Endothelial cell (in vitro differentiated cells): ENCODE measurements at regions not wholly inside any gene's neighbourhood (a gene's known extent, or its start where the extent isn't known, plus 50 kb on each side); places are given as distances from the start of the nearest gene placed in this dataset.
A peak's percentile ranks its signal among the peaks of the same experiment; 100 is the strongest.

ENCODE experiments used
- DNase-seq: peaks from one replicate; pipeline ENCODE4 v3.0.0; 2021; ENCODE audit warnings: low spot score
- H3K27ac Mint-ChIP-seq: one replicate; pipeline ENCODE4 v1.8.0; 2021; ENCODE audit warnings: mixed read lengths, inconsistent platforms; ENCODE audit not compliant: unreplicated experiment
- H3K27me3 Mint-ChIP-seq: one replicate; pipeline ENCODE4 v1.8.0; 2021; ENCODE audit warnings: mild to moderate bottlenecking, moderate library complexity, mixed read lengths, inconsistent platforms; ENCODE audit not compliant: unreplicated experiment
- H3K36me3 Mint-ChIP-seq: one replicate; pipeline ENCODE4 v1.8.0; 2021; ENCODE audit warnings: mild to moderate bottlenecking, low read depth, mixed read lengths, inconsistent platforms; ENCODE audit not compliant: unreplicated experiment
- H3K4me1 Mint-ChIP-seq: one replicate; pipeline ENCODE4 v1.8.0; 2021; ENCODE audit warnings: mild to moderate bottlenecking, mixed read lengths, inconsistent platforms; ENCODE audit not compliant: unreplicated experiment
- H3K4me3 Mint-ChIP-seq: one replicate; pipeline ENCODE4 v1.8.0; 2021; ENCODE audit warnings: mild to moderate bottlenecking, mixed read lengths, inconsistent platforms; ENCODE audit not compliant: unreplicated experiment
- H3K9me3 Mint-ChIP-seq: one replicate; pipeline ENCODE4 v1.8.0; 2021; ENCODE audit warnings: mixed read lengths, inconsistent platforms; ENCODE audit not compliant: unreplicated experiment
- TF ChIP-seq, protein P1 (sequence below): fragments of 200-600 bp; sonication (generic); IDR thresholded peaks from one replicate; pipeline ENCODE4 v1.5.0; 2021; ENCODE audit warnings: antibody characterized with exemption; ENCODE audit not compliant: unreplicated experiment

DNA sequence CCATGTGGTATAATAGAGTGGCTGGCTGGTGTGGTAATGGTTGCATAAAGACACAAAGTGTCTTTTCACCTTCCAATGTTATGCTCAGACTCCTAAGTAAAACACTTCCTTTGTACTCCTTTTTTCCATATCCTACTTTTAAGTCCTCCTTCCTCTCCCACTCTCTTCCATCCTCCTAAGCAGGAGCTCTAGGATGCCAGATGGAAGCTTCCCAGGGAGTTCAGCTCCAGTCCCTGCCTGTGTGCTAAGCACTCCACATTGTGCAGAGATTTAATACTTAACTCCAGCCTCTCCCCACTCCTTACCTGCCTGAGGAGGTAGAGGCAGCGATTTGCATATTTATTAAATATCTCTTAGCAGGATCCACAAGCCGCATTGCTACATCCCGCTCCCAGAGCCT is 60.5 kb upstream of the IGSF21 start:
- H3K9me3 Mint-ChIP-seq: peaks cover 4% of the 10 kb centered on the region
- no peak overlapping the region for H3K27ac Mint-ChIP-seq
- peaks cover 6% of the 10 kb centered on the region for H3K27me3 Mint-ChIP-seq
- peaks cover 5% of the 10 kb centered on the region for H3K36me3 Mint-ChIP-seq
- TF ChIP-seq, protein P1, sequence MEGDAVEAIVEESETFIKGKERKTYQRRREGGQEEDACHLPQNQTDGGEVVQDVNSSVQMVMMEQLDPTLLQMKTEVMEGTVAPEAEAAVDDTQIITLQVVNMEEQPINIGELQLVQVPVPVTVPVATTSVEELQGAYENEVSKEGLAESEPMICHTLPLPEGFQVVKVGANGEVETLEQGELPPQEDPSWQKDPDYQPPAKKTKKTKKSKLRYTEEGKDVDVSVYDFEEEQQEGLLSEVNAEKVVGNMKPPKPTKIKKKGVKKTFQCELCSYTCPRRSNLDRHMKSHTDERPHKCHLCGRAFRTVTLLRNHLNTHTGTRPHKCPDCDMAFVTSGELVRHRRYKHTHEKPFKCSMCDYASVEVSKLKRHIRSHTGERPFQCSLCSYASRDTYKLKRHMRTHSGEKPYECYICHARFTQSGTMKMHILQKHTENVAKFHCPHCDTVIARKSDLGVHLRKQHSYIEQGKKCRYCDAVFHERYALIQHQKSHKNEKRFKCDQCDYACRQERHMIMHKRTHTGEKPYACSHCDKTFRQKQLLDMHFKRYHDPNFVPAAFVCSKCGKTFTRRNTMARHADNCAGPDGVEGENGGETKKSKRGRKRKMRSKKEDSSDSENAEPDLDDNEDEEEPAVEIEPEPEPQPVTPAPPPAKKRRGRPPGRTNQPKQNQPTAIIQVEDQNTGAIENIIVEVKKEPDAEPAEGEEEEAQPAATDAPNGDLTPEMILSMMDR: no peak
- no peak overlapping the region for H3K4me3 Mint-ChIP-seq
- no peak for DNase-seq
- H3K4me1 Mint-ChIP-seq: peaks cover 9% of the 10 kb centered on the region

DNA sequence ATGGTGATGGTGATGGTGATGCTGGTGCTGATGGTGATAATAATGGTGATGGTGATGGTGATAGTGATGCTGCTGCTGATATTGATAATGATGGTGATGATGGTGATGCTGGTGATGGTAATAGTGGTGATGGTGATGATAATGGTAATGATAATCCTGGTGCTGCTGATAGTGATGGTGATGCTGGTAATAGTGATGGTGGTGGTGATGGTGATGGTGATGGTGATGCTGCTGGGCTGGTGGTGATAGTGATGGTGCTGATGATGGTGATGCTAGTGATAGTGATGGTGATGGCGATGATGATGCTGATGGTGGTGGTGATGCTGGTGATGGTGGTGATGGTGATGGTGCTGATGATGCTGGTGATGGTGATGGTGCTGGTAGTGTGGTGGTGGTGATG is 58.4 kb upstream of the IGSF21 start:
- peaks cover 9% of the 10 kb centered on the region for H3K4me1 Mint-ChIP-seq
- peak overlapping the region; percentile 26 for H3K4me3 Mint-ChIP-seq
- peaks cover 5% of the 10 kb centered on the region for H3K36me3 Mint-ChIP-seq
- TF ChIP-seq, protein P1: no peak
- H3K27ac Mint-ChIP-seq: no peak overlapping the region
- peaks cover 6% of the 10 kb centered on the region for H3K27me3 Mint-ChIP-seq
- peaks cover 4% of the 10 kb centered on the region for H3K9me3 Mint-ChIP-seq
- DNase-seq: no peak

DNA sequence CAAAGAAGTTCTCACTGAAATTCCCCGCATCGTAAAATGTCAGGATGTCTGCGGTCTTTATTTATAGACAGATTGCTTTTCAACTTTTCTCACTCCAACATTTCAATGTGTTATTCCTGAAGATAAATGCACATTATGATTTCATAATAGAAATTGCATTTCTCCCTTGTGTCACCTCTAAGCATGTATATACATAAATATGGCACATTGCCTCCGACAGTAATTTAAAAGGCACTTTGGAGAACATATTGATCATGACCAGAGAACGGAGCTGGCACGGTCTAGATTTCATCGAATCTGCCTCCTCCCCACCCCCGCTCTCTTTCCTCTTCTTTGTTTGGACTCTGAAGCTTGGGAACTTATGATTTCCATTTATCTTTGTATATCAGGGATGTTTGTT is 54.9 kb upstream of the IGSF21 start:
- Mint-ChIP-seq H3K27ac (no peak overlapping the region), H3K27me3 (peaks cover 2% of the 10 kb centered on the region), H3K4me1 (peaks cover 9% of the 10 kb centered on the region), H3K36me3 (peaks cover 5% of the 10 kb centered on the region), H3K9me3 (peaks cover 4% of the 10 kb centered on the region), H3K4me3 (no peak overlapping the region)
- TF ChIP-seq, protein P1: no peak
- no peak for DNase-seq

DNA sequence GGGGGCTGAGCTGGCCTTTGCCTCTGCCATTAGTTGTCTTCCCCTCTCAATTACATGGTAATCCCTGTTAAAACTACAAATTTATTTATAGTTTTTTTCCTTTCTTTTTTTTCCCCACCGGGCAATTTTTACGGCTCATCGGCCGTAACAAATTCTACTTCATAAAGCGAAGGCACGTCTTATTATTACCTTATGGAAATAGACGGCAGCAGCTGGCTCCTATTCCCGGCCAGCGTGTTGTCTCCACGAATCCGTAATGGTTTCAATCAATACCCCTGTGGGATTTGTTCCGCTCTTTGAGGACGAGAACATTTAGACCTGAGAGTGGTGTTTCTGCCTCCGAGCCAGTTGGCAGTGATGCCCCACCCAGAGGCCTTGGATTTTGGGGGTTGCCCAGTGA is 52.4 kb upstream of the IGSF21 start:
- H3K9me3 Mint-ChIP-seq: no peaks in the 10 kb centered on the region
- H3K36me3 Mint-ChIP-seq: no peaks in the 10 kb centered on the region
- TF ChIP-seq, protein P1: no peak
- no peak overlapping the region for H3K4me3 Mint-ChIP-seq
- no peak for DNase-seq
- no peak overlapping the region for H3K27ac Mint-ChIP-seq
- H3K4me1 Mint-ChIP-seq: no peaks in the 10 kb centered on the region
- peaks cover 4% of the 10 kb centered on the region for H3K27me3 Mint-ChIP-seq

DNA sequence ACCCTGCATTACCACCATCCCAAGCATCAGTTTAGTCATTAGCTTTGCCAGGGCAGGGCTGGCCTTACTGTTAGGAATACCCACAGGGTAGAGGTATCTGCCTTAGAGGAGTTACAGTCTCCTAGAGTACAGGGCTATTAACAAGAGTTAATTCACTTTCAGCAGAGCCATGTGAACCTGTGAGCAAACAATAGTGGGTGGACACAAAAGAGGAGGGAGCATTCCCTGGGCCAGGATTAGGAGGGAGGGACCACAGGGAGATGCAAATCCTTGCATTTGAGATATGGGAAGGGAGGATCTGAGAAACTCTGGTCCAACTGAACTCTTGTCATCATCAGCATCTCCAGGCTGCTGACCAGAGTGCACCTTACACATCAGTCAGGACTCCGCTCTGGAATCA is 51.1 kb upstream of the IGSF21 start:
- Mint-ChIP-seq H3K4me1 (no peaks in the 10 kb centered on the region), H3K9me3 (no peaks in the 10 kb centered on the region), H3K36me3 (no peaks in the 10 kb centered on the region), H3K27ac (no peak overlapping the region), H3K4me3 (no peak overlapping the region), H3K27me3 (peaks cover 2% of the 10 kb centered on the region)
- TF ChIP-seq, protein P1: no peak
- DNase-seq: no peak
